ENCODE measurements at regions not wholly inside any gene's neighbourhood (a gene's known extent, or its start where the extent isn't known, plus 50 kb on each side); places are given as distances from the start of the nearest gene placed in this dataset.

DNA sequence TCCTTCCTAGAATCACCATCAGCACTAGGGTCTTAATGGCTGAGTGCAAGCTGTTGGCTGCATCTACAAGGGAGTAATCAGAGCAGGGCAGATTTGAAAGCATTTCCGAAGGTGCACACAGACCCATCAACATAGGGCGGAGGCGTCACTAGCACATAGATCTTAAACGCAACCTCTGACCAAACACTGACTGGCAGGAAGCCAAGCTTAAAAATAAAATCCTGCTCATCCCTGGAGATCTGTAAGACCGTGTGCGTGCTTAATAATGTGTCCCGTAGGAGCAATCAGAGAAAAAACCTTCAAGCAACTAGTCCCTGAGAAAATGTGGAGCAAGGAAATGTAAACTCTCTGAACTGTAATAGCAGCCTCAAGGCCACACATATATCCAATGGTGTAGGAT, 470.5 kb downstream of the ETS1 start:
- Mint-ChIP-seq H3K27ac (no peak overlapping the region), H3K4me1 (ENCODE audit: low read depth in 2 of 2) (peaks cover 11 to 12% of the 10 kb centered on the region in 2 donors), H3K27me3 (peaks cover 5 to 8% of the 10 kb centered on the region in 2 donors), H3K36me3 (peaks cover 4% of the 10 kb centered on the region), H3K9me3 (peaks cover 2% of the 10 kb centered on the region), H3K4me3 (no peak overlapping the region)
- ATAC-seq (no peak), DNase-seq (ENCODE audit: low spot score) (no peak)

DNA sequence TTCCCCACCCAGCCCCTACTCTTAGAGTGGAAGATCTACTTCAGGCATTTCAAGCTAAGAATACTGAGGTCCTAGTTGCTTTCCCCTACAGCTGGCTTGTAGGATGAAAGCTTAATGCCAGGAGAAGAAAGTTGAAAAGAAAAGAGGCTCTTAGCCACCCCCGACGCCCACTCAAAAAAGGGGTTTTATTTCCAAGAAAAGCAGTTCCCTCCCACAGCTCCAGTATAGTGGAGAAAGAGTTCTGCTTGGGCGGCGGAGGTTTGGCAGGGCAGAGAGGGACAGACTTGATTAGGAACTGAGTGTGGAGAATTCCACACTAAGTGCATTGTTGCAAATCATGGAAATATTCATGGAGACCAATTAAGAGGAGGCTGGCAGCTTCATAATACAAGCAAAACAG, 470.9 kb downstream of the ETS1 start:
- Mint-ChIP-seq H3K4me1 (ENCODE audit: low read depth in 2 of 2) (peaks cover 11 to 12% of the 10 kb centered on the region in 2 donors), H3K27me3 (peaks cover 5 to 8% of the 10 kb centered on the region in 2 donors), H3K4me3 (no peak overlapping the region), H3K9me3 (peaks cover 2% of the 10 kb centered on the region), H3K36me3 (peaks cover 6% of the 10 kb centered on the region), H3K27ac (no peak overlapping the region)
- no peak for ATAC-seq
- DNase-seq (ENCODE audit: low spot score) = no peak

DNA sequence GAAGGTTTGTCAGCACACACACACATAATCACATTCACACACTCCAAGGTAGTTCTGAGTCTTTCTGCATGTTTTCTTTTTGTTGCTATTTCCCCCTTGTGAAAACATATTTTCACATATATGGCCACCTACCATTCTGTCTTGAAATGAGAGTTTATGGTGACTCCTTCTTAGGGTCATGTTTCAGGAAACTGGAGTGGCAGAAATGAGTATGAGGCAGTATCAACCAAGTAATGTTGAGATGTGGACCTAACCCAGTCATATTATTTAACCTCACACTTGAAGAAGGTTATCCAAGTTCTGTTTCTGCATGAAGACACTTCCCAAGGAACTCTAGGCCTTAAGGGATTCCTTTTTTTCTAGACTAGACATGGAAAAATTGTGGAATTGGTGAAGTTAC, 481.4 kb downstream of the ETS1 start:
- Mint-ChIP-seq H3K4me1 (ENCODE audit: low read depth in 2 of 2) (peaks cover 12 to 15% of the 10 kb centered on the region in 2 donors), H3K27me3 (peaks cover 15 to 16% of the 10 kb centered on the region in 2 donors), H3K9me3 (peaks cover 3% of the 10 kb centered on the region), H3K4me3 (no peak overlapping the region), H3K27ac (no peak overlapping the region), H3K36me3 (peaks cover 12% of the 10 kb centered on the region)
- no peak for ATAC-seq
- no peak for DNase-seq (ENCODE audit: low spot score)

DNA sequence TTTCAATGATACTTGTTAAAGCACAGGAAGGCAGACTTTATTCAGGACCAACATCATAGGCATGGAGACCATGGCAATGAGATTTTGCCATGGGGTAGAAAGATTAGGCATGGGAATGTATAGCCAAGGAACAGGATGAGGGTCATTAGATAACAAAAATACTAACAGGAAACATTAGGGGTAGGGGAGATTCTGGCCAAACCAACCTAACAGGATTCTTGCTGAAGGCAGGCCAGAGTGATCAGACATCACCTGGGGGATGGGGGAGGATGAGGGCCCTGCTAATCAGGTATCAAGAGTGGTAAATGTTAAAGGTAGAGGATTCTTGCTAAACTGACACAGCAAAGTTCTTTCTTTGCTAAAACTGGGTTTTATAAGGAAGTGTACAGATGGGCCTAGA, 481.8 kb downstream of the ETS1 start:
- no peak overlapping the region for H3K4me3 Mint-ChIP-seq
- no peak overlapping the region for H3K27ac Mint-ChIP-seq
- DNase-seq (ENCODE audit: low spot score) (no peak), ATAC-seq (no peak)
- H3K9me3 Mint-ChIP-seq = peaks cover 3% of the 10 kb centered on the region
- H3K4me1 Mint-ChIP-seq (ENCODE audit: low read depth in 2 of 2) = peaks cover 12 to 15% of the 10 kb centered on the region in 2 donors
- H3K36me3 Mint-ChIP-seq = peaks cover 12% of the 10 kb centered on the region
- H3K27me3 Mint-ChIP-seq = peaks cover 16% of the 10 kb centered on the region in 2 donors

DNA sequence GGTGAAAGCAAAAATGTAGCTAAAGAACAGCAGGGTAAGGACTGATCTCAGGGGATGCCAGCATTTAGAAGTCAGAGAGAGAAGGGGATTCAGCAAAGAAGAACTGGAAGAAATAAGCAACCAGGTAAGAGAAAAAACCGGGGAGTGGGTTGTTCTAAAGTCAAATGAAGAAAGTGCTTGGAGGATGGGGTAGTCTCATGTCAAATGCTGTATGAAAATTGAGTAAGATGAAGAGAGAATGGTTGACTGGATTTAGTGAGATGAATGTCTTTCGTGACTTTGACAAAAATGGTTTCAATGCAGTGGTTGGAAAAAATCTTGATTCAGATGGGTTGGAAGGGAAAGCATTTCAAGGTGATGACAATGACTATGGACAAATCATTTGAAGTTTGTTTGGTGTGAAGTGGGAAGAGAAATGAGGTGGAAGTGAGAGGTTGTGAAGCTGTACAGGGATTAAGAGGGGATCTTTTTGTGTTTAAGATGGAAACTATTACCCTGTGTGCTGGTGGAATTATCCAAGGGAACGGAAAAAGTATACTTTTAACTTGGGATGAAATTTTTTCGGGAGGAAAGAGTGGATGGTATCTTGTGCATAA, 484.0 kb downstream of the ETS1 start:
- H3K4me3 Mint-ChIP-seq = no peak overlapping the region

DNA sequence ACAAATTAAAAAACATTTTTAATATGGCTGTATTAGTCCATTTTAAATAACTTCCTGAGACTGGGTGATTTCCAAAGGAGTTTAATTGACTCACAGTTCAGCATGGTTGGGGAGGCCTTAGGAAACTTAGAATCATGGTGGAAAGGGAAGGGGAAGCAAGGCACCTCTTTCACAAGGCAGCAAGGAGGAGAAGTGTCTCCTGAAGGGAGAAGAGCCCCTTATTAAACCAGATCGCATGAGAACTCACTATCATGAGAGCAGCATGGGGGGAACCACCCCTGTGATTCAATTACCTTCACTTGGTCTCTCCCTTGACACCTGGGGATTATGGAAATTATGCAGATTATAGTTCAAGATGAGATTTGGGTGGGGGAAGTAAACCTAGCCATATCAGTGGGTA, 488.6 kb downstream of the ETS1 start:
- Mint-ChIP-seq H3K27me3 (peaks cover 12 to 13% of the 10 kb centered on the region in 2 donors), H3K9me3 (no peaks in the 10 kb centered on the region), H3K4me3 (no peak overlapping the region), H3K27ac (no peak overlapping the region), H3K36me3 (no peaks in the 10 kb centered on the region), H3K4me1 (ENCODE audit: low read depth in 2 of 2) (peaks cover 0 to 5% of the 10 kb centered on the region in 2 donors)
- ATAC-seq (no peak), DNase-seq (ENCODE audit: low spot score) (no peak)

More for the DNA sequence above, 484.0 kb downstream of the ETS1 start:
- H3K27me3 Mint-ChIP-seq = peaks cover 13 to 15% of the 10 kb centered on the region in 2 donors
- H3K36me3 Mint-ChIP-seq = peaks cover 5% of the 10 kb centered on the region
- peaks cover 7 to 12% of the 10 kb centered on the region in 2 donors for H3K4me1 Mint-ChIP-seq (ENCODE audit: low read depth in 2 of 2)
- DNase-seq (ENCODE audit: low spot score) (no peak), ATAC-seq (no peak)
- no peak overlapping the region for H3K27ac Mint-ChIP-seq
- H3K9me3 Mint-ChIP-seq = no peaks in the 10 kb centered on the region

DNA sequence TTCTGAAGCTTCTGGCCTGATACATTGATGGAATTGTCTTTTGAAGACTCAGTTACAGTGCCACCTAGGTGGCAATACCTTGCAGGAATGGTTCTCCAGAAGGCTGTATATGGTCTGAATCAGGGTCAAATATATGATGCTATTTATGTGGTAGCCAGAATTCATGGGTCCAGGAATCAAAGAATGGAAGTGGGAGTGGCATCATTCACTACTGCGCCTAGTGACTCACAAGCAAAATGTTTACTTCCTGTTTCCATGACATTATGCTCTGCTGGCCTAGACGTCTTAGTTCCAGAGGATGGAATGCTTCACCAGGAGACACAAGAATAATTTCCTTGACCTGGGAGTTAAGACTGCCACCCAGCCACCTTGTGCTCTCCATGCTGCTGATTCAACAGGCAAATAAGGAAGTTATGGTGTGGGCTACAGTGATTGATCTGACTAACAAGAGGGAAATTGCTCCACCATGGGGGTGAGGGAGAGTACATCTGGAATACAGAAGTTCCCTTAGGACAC, 491.8 kb downstream of the ETS1 start:
- Mint-ChIP-seq H3K27me3 (peaks cover 3 to 5% of the 10 kb centered on the region in 2 donors), H3K4me3 (no peak overlapping the region)

DNA sequence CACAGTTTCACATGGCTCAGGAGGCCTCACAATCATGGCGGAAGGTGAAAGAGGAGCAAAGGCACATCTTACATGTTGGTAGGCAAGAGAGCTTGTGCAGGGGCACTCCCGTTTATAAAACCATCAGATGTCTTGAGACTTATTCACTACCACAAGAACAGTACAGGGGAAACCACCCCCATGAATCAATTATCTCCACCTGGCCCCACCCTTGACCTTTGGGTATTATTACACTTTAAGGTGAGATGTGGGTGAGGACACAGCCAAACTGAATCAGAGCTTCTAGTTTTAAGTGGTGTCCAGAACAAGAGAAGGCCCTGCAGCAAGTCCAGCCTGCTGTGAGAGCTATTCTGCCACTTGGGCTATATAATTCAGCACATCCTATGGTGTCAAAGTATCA, 493.7 kb downstream of the ETS1 start:
- Mint-ChIP-seq H3K4me1 (ENCODE audit: low read depth in 2 of 2) (no peaks in the 10 kb centered on the region), H3K27me3 (no peaks in the 10 kb centered on the region), H3K27ac (no peak overlapping the region), H3K4me3 (no peak overlapping the region), H3K36me3 (peaks cover 14% of the 10 kb centered on the region), H3K9me3 (peaks cover 9% of the 10 kb centered on the region)
- ATAC-seq (no peak), DNase-seq (ENCODE audit: low spot score) (no peak)

More for the DNA sequence above, 491.8 kb downstream of the ETS1 start:
- DNase-seq (ENCODE audit: low spot score) (no peak), ATAC-seq (no peak)
- Mint-ChIP-seq H3K36me3 (peaks cover 2% of the 10 kb centered on the region), H3K4me1 (ENCODE audit: low read depth in 2 of 2) (no peaks in the 10 kb centered on the region), H3K27ac (no peak overlapping the region), H3K9me3 (peaks cover under 1% of the 10 kb centered on the region)

DNA sequence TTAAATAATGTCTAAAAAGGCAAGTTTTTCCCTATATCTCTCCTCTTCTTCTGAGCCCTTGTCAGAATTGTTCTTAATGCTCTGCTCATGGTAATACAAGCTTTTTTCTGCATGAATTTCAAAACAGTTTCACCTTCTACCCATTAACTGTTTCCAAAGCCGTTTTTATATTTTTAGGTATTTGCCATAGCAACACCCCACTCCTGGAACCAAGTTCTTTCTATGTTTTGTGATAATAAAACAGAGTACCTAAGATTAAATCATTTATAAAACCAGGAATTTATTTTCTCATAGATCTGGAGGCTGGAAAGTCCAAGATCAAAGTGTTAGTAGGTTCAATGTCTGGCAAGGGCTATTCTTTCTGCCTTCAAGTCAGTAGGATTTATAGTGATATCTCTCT, 497.4 kb downstream of the ETS1 start:
- DNase-seq (ENCODE audit: low spot score) (no peak), ATAC-seq (no peak)
- H3K36me3 Mint-ChIP-seq = peaks cover 14% of the 10 kb centered on the region
- H3K27ac Mint-ChIP-seq = no peak overlapping the region
- no peaks in the 10 kb centered on the region for H3K27me3 Mint-ChIP-seq
- no peak overlapping the region for H3K4me3 Mint-ChIP-seq
- H3K4me1 Mint-ChIP-seq (ENCODE audit: low read depth in 2 of 2) = peaks cover 8 to 12% of the 10 kb centered on the region in 2 donors
- H3K9me3 Mint-ChIP-seq = peaks cover 9% of the 10 kb centered on the region

DNA sequence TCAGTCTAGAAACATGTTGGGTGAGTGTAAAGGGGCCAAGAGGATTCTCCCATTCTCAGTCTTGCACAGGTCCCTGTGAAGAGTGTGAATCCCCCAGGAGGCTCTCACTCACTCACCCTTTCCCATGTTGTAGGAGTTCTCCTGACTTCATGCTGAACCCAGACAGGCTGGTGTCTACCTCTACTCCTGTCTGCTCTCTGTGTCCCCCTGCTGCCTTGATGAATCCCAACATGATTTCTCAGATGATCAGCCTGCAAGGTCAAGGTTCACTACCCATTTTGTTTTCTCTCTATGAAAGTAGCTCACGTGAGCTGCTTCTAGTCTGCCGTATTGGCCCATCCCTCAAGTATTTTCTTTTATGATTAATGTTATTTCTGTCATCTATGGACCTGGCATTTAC, 500.6 kb downstream of the ETS1 start:
- DNase-seq (ENCODE audit: low spot score) = no peak
- H3K36me3 Mint-ChIP-seq = peaks cover 25% of the 10 kb centered on the region
- H3K9me3 Mint-ChIP-seq = peaks cover 12% of the 10 kb centered on the region
- no peak for ATAC-seq
- H3K4me1 Mint-ChIP-seq (ENCODE audit: low read depth in 2 of 2) = peaks cover 17 to 24% of the 10 kb centered on the region in 2 donors
- H3K4me3 Mint-ChIP-seq = no peak overlapping the region
- H3K27me3 Mint-ChIP-seq = no peaks in the 10 kb centered on the region
- no peak overlapping the region for H3K27ac Mint-ChIP-seq

DNA sequence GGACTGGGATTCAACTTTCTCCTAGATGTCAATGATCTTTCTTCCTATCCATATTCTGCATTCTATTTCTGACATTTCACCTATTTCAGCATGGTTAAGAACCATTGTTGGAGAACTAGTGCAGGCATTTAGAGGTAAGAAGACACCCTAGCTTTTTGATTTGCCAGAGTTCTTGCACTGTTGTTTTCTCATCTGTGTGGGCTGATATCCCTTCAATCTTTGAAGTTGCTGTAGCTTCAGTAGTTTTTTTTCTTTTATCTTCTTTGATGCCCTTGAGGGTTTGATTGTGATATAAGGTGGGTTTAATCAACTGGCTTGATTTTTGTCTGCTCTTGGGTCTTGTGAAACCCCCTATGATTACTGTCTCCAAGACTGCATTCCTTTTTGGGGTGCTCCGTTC, 502.1 kb downstream of the ETS1 start:
- Mint-ChIP-seq H3K27me3 (no peaks in the 10 kb centered on the region), H3K36me3 (peaks cover 21% of the 10 kb centered on the region), H3K4me3 (no peak overlapping the region), H3K9me3 (peaks cover 9% of the 10 kb centered on the region), H3K27ac (no peak overlapping the region), H3K4me1 (ENCODE audit: low read depth in 2 of 2) (peaks cover 19 to 24% of the 10 kb centered on the region in 2 donors)
- DNase-seq (ENCODE audit: low spot score) (no peak), ATAC-seq (no peak)

DNA sequence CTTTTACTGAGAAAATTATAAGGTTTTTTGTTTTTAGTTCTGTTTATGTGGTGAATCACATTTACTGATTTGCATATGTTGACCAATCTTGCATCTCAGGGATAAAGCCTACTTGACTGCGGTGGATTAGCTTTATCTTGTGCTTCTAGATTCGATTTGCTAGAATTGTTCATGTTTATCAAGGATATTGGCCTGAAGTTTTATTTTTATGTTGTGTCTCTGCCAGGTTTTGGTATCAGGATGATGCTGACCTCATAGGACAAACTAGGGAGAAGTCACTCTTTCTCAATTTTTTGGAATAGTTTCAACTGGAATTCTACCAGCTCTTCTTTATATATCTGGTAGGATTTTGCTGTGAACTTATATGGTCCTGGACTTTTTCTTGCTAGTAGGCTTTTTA, 504.8 kb downstream of the ETS1 start:
- Mint-ChIP-seq H3K27ac (no peak overlapping the region), H3K27me3 (no peaks in the 10 kb centered on the region), H3K4me3 (no peak overlapping the region), H3K4me1 (ENCODE audit: low read depth in 2 of 2) (peaks cover 23 to 24% of the 10 kb centered on the region in 2 donors), H3K9me3 (peaks cover 3% of the 10 kb centered on the region), H3K36me3 (peaks cover 11% of the 10 kb centered on the region)
- DNase-seq (ENCODE audit: low spot score) (no peak), ATAC-seq (no peak)

DNA sequence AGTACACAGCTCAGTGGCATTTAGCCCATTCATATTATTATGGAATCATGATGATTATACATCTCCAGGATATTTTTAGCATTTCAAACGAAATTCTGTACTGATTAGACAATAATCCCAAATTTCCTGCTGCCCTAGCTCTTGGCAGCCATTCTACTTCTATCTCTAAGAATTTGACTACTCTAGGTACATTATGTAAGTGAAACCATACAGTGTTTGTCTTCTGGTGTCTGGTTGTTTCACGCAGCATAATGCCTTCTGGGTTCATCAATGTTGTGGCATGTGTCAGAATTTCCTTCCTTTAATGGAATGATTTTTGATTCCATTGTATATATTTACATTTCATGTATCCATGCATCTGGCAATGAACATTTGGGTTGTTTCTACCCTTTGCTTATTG, 517.7 kb downstream of the ETS1 start:
- no peak for DNase-seq (ENCODE audit: low spot score)
- no peak for ATAC-seq
- peaks cover 0 to 8% of the 10 kb centered on the region in 2 donors for H3K27me3 Mint-ChIP-seq

DNA sequence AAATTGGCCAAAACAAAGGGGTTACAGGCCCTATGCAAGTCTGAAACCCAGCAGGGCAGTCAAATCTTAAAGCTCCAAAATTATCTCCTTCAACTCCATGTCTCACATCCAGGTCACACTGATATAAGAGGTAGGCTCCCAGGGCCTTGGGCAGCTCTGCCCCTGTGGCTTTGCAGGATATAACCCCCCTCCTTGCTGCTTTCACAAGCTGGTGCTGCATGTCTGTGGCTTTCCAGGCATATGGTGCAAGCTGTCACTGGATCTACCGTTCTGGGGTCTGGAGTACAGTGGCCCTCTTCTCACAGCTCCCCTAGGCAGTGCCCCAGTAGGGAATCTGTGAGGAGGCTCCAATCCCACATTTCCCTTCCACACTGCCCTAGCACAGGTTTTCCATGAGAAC, 519.6 kb downstream of the ETS1 start:
- H3K9me3 Mint-ChIP-seq = no peaks in the 10 kb centered on the region
- DNase-seq (ENCODE audit: low spot score) = no peak

More for the DNA sequence above, 517.7 kb downstream of the ETS1 start:
- Mint-ChIP-seq H3K27ac (no peak overlapping the region), H3K9me3 (no peaks in the 10 kb centered on the region), H3K4me1 (ENCODE audit: low read depth in 2 of 2) (peaks cover 0 to 4% of the 10 kb centered on the region in 2 donors), H3K4me3 (no peak overlapping the region), H3K36me3 (no peaks in the 10 kb centered on the region)

DNA sequence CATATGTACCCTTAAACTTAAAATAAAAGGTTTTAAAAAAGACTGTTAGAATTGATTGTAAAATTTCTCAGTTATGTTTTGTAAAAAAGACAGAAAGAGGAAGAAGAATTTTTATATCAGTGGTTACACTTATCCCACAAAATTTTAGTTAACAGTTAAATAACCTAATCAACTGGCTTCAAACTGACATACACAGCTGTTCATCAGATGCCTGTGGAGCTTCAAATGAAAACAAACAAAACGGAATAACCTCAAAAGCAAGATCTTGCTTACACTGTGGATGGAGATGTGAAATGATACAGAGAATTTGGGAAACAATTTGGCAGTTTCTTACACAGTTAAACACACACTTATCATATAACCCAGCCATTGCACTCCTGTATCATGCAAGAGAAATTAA, 521.0 kb downstream of the ETS1 start:
- peaks cover 9% of the 10 kb centered on the region for H3K36me3 Mint-ChIP-seq
- H3K4me1 Mint-ChIP-seq (ENCODE audit: low read depth in 2 of 2) = peaks cover 0 to 6% of the 10 kb centered on the region in 2 donors
- no peak for DNase-seq (ENCODE audit: low spot score)
- H3K27me3 Mint-ChIP-seq = no peaks in the 10 kb centered on the region
- no peaks in the 10 kb centered on the region for H3K9me3 Mint-ChIP-seq
- H3K4me3 Mint-ChIP-seq = no peak overlapping the region
- ATAC-seq = no peak
- no peak overlapping the region for H3K27ac Mint-ChIP-seq

More for the DNA sequence above, 519.6 kb downstream of the ETS1 start:
- peaks cover 0 to 3% of the 10 kb centered on the region in 2 donors for H3K27me3 Mint-ChIP-seq
- no peak for ATAC-seq
- H3K4me3 Mint-ChIP-seq = no peak overlapping the region
- peaks cover 0 to 4% of the 10 kb centered on the region in 2 donors for H3K4me1 Mint-ChIP-seq (ENCODE audit: low read depth in 2 of 2)
- peaks cover 9% of the 10 kb centered on the region for H3K36me3 Mint-ChIP-seq
- H3K27ac Mint-ChIP-seq = no peak overlapping the region
